ENCODE measurements at regions not wholly inside any gene's neighbourhood (a gene's known extent, or its start where the extent isn't known, plus 50 kb on each side); places are given as distances from the start of the nearest gene placed in this dataset.

GRCh38 chr16:51402785-51403184, 251.7 kb upstream of the SALL1 start:
- ATAC-seq = no peak
- no peak for TF ChIP-seq ZNF70 (CRISPR knock-in tag; IDR thresholded peaks at IDR 0.05)
- no peak for TF ChIP-seq CSRNP3 (CRISPR knock-in tag; IDR thresholded peaks at IDR 0.05)
- TF ChIP-seq ZFP3 (CRISPR knock-in tag; IDR thresholded peaks at IDR 0.05) = no peak
- no peak for TF ChIP-seq OSR1 (CRISPR knock-in tag; IDR thresholded peaks at IDR 0.05)
- TF ChIP-seq ZNF8 (CRISPR knock-in tag; IDR thresholded peaks at IDR 0.05) = no peak
- TF ChIP-seq CREB5 (CRISPR knock-in tag; IDR thresholded peaks at IDR 0.05; ENCODE audit: low read depth) = no peak
- TF ChIP-seq ESRRG (CRISPR knock-in tag; IDR thresholded peaks at IDR 0.05) = no peak
- no peak for TF ChIP-seq GLIS3 (CRISPR knock-in tag; IDR thresholded peaks at IDR 0.05)
- TF ChIP-seq CSDC2 (CRISPR knock-in tag; IDR thresholded peaks at IDR 0.05) = no peak
- no peak for TF ChIP-seq POU6F1 (CRISPR knock-in tag; IDR thresholded peaks at IDR 0.05; ENCODE audit: borderline replicate concordance, low read depth)
- no peak for TF ChIP-seq PPARA (CRISPR knock-in tag; IDR thresholded peaks at IDR 0.05; ENCODE audit: borderline replicate concordance)
- no peak for TF ChIP-seq ZC3H10 (CRISPR knock-in tag; IDR thresholded peaks at IDR 0.05)
- TF ChIP-seq SNAI2 (CRISPR knock-in tag; IDR thresholded peaks at IDR 0.05) = no peak
- TF ChIP-seq BACH2 (CRISPR knock-in tag; IDR thresholded peaks at IDR 0.05; ENCODE audit: borderline replicate concordance) = no peak
- TF ChIP-seq ARNTL (CRISPR knock-in tag; IDR thresholded peaks at IDR 0.05; ENCODE audit: borderline replicate concordance, low read depth) = no peak
- no peak for TF ChIP-seq PATZ1 (CRISPR knock-in tag; IDR thresholded peaks at IDR 0.05; ENCODE audit: borderline replicate concordance)
- no peak for TF ChIP-seq RARB (CRISPR knock-in tag; IDR thresholded peaks at IDR 0.05)

- ATAC-seq = no peak
- TF ChIP-seq PPARA (CRISPR knock-in tag; IDR thresholded peaks at IDR 0.05; ENCODE audit: borderline replicate concordance) = no peak
- TF ChIP-seq BACH2 (CRISPR knock-in tag; IDR thresholded peaks at IDR 0.05; ENCODE audit: borderline replicate concordance) = no peak
- TF ChIP-seq ZNF70 (CRISPR knock-in tag; IDR thresholded peaks at IDR 0.05) = no peak
- TF ChIP-seq OSR1 (CRISPR knock-in tag; IDR thresholded peaks at IDR 0.05) = no peak
- TF ChIP-seq ISL1 (CRISPR knock-in tag; IDR thresholded peaks at IDR 0.05) = no peak
- no peak for TF ChIP-seq CREB5 (CRISPR knock-in tag; IDR thresholded peaks at IDR 0.05; ENCODE audit: low read depth)
- TF ChIP-seq TSHZ2 (CRISPR knock-in tag; IDR thresholded peaks at IDR 0.05) = no peak
- no peak for TF ChIP-seq PATZ1 (CRISPR knock-in tag; IDR thresholded peaks at IDR 0.05; ENCODE audit: borderline replicate concordance)
- no peak for TF ChIP-seq GLIS3 (CRISPR knock-in tag; IDR thresholded peaks at IDR 0.05)
- TF ChIP-seq ZNF8 (CRISPR knock-in tag; IDR thresholded peaks at IDR 0.05) = no peak
- no peak for TF ChIP-seq RARB (CRISPR knock-in tag; IDR thresholded peaks at IDR 0.05)
- TF ChIP-seq POU6F1 (CRISPR knock-in tag; IDR thresholded peaks at IDR 0.05; ENCODE audit: borderline replicate concordance, low read depth) = no peak
- no peak for TF ChIP-seq ESRRG (CRISPR knock-in tag; IDR thresholded peaks at IDR 0.05)
- TF ChIP-seq ARNTL (CRISPR knock-in tag; IDR thresholded peaks at IDR 0.05; ENCODE audit: borderline replicate concordance, low read depth) = no peak
- no peak for TF ChIP-seq ZFP3 (CRISPR knock-in tag; IDR thresholded peaks at IDR 0.05)
- no peak for TF ChIP-seq CSRNP3 (CRISPR knock-in tag; IDR thresholded peaks at IDR 0.05)
- no peak for TF ChIP-seq TCF4 (CRISPR knock-in tag; IDR thresholded peaks at IDR 0.05; ENCODE audit: borderline replicate concordance)
- TF ChIP-seq SNAI2 (CRISPR knock-in tag; IDR thresholded peaks at IDR 0.05) = no peak
- TF ChIP-seq ZNF565 (CRISPR knock-in tag; conservative IDR thresholded peaks at IDR 0.05; ENCODE audit: low read depth) = no peak
Observed at GRCh38 chr16:51402298-51402697, 251.2 kb upstream of the SALL1 start.
